HL-60 (cell line): ENCODE measurements at regions not wholly inside any gene's neighbourhood (a gene's known extent, or its start where the extent isn't known, plus 50 kb on each side); places are given as distances from the start of the nearest gene placed in this dataset.

Experiments used
- GABPA ChIP-seq: IDR thresholded peaks from 2 replicates; pipeline ENCODE4 v1.6.1; 2012; ENCODE audit warnings: low read depth
- POLR2AphosphoS5 ChIP-seq: IDR thresholded peaks from 2 replicates; pipeline ENCODE4 v1.6.1; 2012; ENCODE audit warnings: low read depth
- SPI1 ChIP-seq: IDR thresholded peaks from 2 replicates; pipeline ENCODE4 v1.6.1; 2012; ENCODE audit warnings: low read depth, mild to moderate bottlenecking, borderline replicate concordance
- TF ChIP-seq, protein P1 (sequence below): IDR thresholded peaks from one replicate; pipeline ENCODE4 v1.5.1; 2011; ENCODE audit warnings: low read length, control low read depth, inconsistent platforms; ENCODE audit not compliant: insufficient read depth
- TF ChIP-seq, protein P2 (sequence below): IDR thresholded peaks from 2 replicates; pipeline ENCODE4 v1.6.1; 2012; ENCODE audit warnings: low read depth; ENCODE audit not compliant: insufficient replicate concordance

DNA sequence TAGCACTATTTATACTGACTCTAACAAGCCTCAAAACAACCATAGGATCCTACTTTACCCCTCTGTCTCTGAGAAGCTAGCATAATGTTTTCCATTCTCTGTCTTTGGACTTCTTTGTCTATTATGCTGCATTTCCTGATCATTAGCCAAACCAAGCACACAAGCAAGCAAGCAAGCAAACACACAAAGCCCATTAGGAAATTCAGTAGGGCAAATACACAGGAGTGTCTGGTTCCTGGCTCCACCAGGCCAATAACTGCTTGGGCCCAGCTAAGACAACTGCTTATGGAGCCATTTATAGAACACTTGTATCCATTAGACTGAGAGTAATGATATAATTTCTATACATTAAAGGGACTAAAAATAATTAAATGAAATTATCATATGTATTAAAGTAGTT lies 952.9 kb upstream of the EPHA7 start:
- TF ChIP-seq, protein P1, sequence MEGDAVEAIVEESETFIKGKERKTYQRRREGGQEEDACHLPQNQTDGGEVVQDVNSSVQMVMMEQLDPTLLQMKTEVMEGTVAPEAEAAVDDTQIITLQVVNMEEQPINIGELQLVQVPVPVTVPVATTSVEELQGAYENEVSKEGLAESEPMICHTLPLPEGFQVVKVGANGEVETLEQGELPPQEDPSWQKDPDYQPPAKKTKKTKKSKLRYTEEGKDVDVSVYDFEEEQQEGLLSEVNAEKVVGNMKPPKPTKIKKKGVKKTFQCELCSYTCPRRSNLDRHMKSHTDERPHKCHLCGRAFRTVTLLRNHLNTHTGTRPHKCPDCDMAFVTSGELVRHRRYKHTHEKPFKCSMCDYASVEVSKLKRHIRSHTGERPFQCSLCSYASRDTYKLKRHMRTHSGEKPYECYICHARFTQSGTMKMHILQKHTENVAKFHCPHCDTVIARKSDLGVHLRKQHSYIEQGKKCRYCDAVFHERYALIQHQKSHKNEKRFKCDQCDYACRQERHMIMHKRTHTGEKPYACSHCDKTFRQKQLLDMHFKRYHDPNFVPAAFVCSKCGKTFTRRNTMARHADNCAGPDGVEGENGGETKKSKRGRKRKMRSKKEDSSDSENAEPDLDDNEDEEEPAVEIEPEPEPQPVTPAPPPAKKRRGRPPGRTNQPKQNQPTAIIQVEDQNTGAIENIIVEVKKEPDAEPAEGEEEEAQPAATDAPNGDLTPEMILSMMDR = no peak
- TF ChIP-seq, protein P2, sequence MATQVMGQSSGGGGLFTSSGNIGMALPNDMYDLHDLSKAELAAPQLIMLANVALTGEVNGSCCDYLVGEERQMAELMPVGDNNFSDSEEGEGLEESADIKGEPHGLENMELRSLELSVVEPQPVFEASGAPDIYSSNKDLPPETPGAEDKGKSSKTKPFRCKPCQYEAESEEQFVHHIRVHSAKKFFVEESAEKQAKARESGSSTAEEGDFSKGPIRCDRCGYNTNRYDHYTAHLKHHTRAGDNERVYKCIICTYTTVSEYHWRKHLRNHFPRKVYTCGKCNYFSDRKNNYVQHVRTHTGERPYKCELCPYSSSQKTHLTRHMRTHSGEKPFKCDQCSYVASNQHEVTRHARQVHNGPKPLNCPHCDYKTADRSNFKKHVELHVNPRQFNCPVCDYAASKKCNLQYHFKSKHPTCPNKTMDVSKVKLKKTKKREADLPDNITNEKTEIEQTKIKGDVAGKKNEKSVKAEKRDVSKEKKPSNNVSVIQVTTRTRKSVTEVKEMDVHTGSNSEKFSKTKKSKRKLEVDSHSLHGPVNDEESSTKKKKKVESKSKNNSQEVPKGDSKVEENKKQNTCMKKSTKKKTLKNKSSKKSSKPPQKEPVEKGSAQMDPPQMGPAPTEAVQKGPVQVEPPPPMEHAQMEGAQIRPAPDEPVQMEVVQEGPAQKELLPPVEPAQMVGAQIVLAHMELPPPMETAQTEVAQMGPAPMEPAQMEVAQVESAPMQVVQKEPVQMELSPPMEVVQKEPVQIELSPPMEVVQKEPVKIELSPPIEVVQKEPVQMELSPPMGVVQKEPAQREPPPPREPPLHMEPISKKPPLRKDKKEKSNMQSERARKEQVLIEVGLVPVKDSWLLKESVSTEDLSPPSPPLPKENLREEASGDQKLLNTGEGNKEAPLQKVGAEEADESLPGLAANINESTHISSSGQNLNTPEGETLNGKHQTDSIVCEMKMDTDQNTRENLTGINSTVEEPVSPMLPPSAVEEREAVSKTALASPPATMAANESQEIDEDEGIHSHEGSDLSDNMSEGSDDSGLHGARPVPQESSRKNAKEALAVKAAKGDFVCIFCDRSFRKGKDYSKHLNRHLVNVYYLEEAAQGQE = no peak
- TF ChIP-seq GABPA (no peak), SPI1 (no peak), POLR2AphosphoS5 (no peak)
